ENCODE measurements at regions not wholly inside any gene's neighbourhood (a gene's known extent, or its start where the extent isn't known, plus 50 kb on each side); places are given as distances from the start of the nearest gene placed in this dataset.

GRCh38 chr2:122112216-122113005, 357.0 kb downstream of the TSN start:
- intact Hi-C loops (cut with DNase I): no loop called here
- Histone ChIP-seq H3K4me3 (no peak overlapping the region), H3K27ac (no peak overlapping the region), H3K4me1 (no peaks in the 10 kb centered on the region), H3K9me3 (no peaks in the 10 kb centered on the region), H3K36me3 (no peaks in the 10 kb centered on the region), H3K27me3 (peaks cover 0 to 4% (median 0%) of the 10 kb centered on the region in 4 donors)
- TF ChIP-seq POLR2A (IDR thresholded peaks at IDR 0.05) (no peak), CTCF (IDR thresholded peaks at IDR 0.05) (no peak)
- DNase-seq: no peak
- 73 to 77% methylated on average over 11 to 12 of the region's 12 CpGs for WGBS, 2 donors

GRCh38 chr2:122114421-122114820, 359.0 kb downstream of the TSN start:
- no peak for TF ChIP-seq POLR2A (IDR thresholded peaks at IDR 0.05)
- no peak for TF ChIP-seq CTCF (IDR thresholded peaks at IDR 0.05)
- H3K4me3 ChIP-seq: no peak overlapping the region
- H3K4me1 ChIP-seq: no peaks in the 10 kb centered on the region
- DNase-seq: no peak
- H3K36me3 ChIP-seq: no peaks in the 10 kb centered on the region
- 9 to 15% methylated on average over 2 of the region's 2 CpGs for WGBS, 2 donors
- no peak overlapping the region for H3K27ac ChIP-seq
- no peaks in the 10 kb centered on the region for H3K9me3 ChIP-seq
- no peaks in the 10 kb centered on the region for H3K27me3 ChIP-seq
- intact Hi-C loops (cut with DNase I): no loop called here

- no peaks in the 10 kb centered on the region for H3K4me1 ChIP-seq
- intact Hi-C loops (cut with DNase I): no loop called here
- DNase-seq: no peak
Observed at GRCh38 chr2:122117371-122117770, 361.9 kb downstream of the TSN start.

GRCh38 chr2:122129399-122129798, 373.9 kb downstream of the TSN start:
- Histone ChIP-seq H3K9me3 (peaks cover 0 to 34% (median 4%) of the 10 kb centered on the region in 3 donors), H3K4me1 (no peaks in the 10 kb centered on the region), H3K27me3 (no peaks in the 10 kb centered on the region), H3K36me3 (no peaks in the 10 kb centered on the region), H3K4me3 (no peak overlapping the region), H3K27ac (no peak overlapping the region)
- TF ChIP-seq POLR2A (IDR thresholded peaks at IDR 0.05): no peak
- no peak for TF ChIP-seq CTCF (IDR thresholded peaks at IDR 0.05)
- DNase-seq: no peak
- 71 to 87% methylated on average over 1 of the region's 1 CpG for WGBS, 2 donors
- intact Hi-C loops (cut with DNase I): no loop called here

More at GRCh38 chr2:122117371-122117770, 361.9 kb downstream of the TSN start:
- Histone ChIP-seq H3K27me3 (no peaks in the 10 kb centered on the region), H3K9me3 (no peaks in the 10 kb centered on the region), H3K4me3 (no peak overlapping the region), H3K36me3 (no peaks in the 10 kb centered on the region), H3K27ac (no peak overlapping the region)
- WGBS, 2 donors: 61 to 67% methylated on average over 2 of the region's 2 CpGs
- TF ChIP-seq POLR2A (IDR thresholded peaks at IDR 0.05) (no peak), CTCF (IDR thresholded peaks at IDR 0.05) (no peak)

- H3K27me3 ChIP-seq: no peaks in the 10 kb centered on the region
- peaks cover 0 to 26% (median 4%) of the 10 kb centered on the region in 3 donors for H3K9me3 ChIP-seq
- H3K4me3 ChIP-seq: no peak overlapping the region
- no peaks in the 10 kb centered on the region for H3K4me1 ChIP-seq
- no peaks in the 10 kb centered on the region for H3K36me3 ChIP-seq
- no peak for DNase-seq
- no peak overlapping the region for H3K27ac ChIP-seq
- TF ChIP-seq CTCF (IDR thresholded peaks at IDR 0.05) (no peak), POLR2A (IDR thresholded peaks at IDR 0.05) (no peak)
- WGBS, 2 donors: 56 to 82% methylated on average over 2 of the region's 2 CpGs
- intact Hi-C loops (cut with DNase I): no loop called here
Observed at GRCh38 chr2:122132147-122132691, 376.8 kb downstream of the TSN start.

Data from esophagus squamous epithelium (tissue), 5 donors.